Stimulated activated CD8-positive, alpha-beta memory T cell treated with anti-CD3 and anti-CD28 coated beads, Interleukin-4, amount 100 ng/mL, for 24 hours (primary cell): ENCODE measurements at regions not wholly inside any gene's neighbourhood (a gene's known extent, or its start where the extent isn't known, plus 50 kb on each side); places are given as distances from the start of the nearest gene placed in this dataset.

Source experiments
- DNase-seq: peaks from one replicate; pipeline ENCODE4 v3.0.0-alpha.2; 2020; ENCODE audit warnings: low read depth

- DNase-seq: no peak
Measured at GRCh38 chr1:29743264-29743663, 506.9 kb downstream of the PTPRU start.

DNA sequence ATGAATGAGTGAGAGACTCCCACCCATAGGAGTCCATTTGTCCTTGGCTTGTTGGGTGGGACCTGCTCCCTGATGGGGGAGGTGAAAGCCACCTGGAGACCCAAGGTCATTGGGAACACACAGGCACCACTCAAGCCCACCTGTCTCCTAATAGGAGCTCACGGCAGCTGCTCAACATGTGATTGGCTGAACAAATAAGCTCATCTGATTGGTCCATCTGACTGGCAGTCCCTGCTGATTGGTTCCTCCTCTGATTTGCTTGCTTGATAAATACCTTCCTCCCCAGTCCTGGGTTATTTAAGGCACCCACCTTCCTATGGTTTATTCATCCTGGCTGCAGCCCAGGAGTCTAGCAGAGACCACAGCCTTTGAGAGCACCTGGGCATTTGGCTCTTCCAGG is 502.9 kb downstream of the PTPRU start:
- DNase-seq: no peak

DNA sequence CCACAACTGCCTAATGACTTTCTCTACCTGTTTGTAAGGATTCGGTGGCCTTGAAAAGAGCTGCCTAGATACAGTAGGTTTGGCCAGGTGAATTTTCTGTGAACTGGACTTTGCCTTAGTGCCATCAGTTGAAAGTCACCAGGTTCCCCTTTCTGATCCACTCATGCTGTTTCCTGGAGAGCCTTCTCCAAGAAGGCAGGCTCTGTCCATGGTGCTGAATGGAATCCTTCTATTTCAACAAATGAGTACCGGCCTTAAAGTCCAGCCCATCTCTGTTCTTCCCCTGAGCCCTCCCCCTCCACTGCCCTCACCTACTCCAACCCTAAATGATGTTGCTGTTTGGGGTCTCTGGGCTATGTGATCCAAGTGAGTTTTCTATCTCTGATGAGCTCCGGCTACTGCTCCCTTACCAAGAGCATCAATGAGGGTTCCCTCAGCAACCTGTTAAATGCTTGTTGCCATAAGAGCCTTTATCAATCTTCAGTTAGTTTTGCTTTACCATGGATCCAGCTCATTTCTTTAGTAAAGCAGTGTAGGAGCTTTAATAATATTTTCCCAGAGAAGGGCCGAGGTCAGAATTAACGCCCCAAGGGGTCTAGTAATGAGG is 500.4 kb downstream of the PTPRU start:
- DNase-seq: no peak

DNA sequence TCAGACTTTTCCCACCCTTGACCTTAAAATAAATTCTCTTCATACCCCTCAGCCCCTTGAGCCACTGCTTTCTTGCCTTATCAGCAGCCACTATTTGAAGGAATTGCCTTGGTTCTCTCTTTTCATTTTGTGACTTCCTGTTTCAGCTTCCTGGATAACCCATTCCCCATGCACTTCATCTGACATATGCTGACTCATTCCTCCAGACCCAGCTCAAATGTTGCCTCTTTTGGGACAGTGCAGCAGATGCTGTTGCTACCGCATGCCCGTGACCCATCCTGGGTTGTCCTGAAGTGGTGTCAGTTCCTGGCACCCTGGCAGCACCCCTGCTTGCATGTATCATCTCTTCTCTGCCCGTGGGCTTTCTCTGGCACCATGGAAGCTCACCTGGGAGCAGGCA is 496.1 kb downstream of the PTPRU start:
- DNase-seq: no peak

- no peak for DNase-seq
Measured at GRCh38 chr1:29730623-29731022, 494.3 kb downstream of the PTPRU start.

GRCh38 chr1:29729281-29729680 is 493.0 kb downstream of the PTPRU start:
- DNase-seq: no peak

GRCh38 chr1:29728703-29729102 is 492.4 kb downstream of the PTPRU start:
- no peak for DNase-seq

DNA sequence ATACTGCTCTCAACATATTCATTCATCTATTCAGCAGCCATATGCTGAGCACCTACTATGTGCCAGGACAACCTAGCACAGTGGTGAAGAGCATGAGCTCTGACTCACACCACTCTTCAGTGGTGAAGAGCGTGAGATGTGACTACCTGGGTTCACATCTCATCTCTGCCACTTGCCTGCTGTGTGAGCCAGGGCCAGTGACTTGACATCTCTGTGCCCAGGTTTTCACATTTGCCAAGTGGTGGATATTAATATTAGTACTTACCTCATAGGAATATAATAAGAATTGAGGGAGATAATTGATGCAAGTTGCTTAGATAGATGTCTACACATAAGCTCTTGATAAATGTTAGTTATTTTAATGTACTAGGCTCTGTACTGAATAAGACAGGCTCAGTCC is 488.9 kb downstream of the PTPRU start:
- no peak for DNase-seq

DNA sequence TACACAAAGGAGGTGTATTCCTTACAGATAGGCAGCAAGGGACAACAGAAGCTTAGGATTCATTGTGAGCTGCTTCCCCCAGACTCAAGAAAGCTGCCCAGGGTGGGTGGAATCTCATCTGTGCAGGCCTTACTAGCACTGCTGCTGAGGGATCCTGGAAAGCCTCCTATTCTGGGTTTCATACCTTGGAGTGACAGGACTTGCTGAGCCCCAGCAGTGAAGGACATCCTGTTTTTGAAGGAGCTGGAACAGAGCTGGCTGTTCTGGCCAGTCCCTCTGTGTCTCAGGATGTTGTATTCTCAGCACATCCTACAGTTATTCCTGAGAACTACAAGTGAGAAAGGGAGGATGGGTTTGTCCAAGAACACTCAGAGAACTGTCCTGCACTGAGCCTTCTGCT is 486.3 kb downstream of the PTPRU start:
- DNase-seq: no peak

DNA sequence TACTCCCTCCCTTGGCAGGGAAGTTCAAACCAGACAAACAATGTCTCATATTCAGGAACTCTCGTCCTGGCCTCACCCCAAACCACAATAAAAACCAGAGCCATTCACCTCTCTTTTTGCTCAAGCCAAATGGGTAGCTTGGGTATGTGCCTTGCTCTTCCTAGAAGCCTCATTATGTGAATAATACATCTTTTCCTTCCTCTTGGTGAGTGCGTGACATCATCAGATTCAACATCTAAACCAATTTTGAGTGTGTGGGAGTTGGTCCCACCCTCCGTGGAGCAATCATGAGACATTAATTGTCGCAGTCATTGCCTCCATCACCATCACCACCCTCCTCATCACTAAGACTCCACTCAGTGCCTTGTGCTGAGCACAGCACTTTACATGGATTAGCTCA is 482.9 kb downstream of the PTPRU start:
- DNase-seq: no peak

DNA sequence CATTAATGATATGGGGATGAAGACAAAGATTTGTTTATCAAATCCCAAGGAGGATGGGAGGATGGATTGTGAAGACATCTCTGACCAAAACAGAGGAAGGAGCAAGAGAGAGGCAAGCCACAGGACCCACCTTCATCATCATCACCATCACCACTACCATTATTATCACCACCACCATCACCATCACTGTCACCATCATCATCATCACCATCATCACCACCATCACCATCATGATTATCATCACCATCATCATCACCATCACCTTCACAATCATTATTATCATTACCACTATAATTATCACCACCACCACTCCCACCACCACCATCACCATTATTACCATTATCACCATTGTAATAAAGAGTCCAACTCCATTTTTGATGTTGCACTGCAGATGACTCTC is 482.5 kb downstream of the PTPRU start:
- DNase-seq: no peak

- no peak for DNase-seq
Measured at GRCh38 chr1:29716306-29716705, 480.0 kb downstream of the PTPRU start.

DNA sequence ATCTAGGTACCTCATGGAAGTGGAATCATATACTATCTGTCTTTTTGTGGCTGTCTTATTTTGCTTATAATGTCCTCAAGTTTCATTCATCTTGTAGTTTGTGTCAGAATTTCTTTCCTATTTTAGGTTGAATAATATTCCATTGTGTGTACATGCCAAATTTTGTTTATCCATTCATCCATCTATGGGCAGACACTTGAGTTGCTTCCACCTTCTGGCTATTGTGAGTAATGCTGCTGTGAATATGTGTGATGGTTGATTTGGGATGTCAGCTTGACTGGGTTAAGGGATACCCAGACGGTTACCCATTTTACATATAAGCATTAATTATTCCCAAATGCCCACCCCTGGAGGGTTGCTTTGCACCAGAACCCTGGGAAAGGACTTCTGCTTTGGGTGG is 477.5 kb downstream of the PTPRU start:
- no peak for DNase-seq

- DNase-seq: no peak
Measured at GRCh38 chr1:29712801-29713200, 476.5 kb downstream of the PTPRU start.

DNA sequence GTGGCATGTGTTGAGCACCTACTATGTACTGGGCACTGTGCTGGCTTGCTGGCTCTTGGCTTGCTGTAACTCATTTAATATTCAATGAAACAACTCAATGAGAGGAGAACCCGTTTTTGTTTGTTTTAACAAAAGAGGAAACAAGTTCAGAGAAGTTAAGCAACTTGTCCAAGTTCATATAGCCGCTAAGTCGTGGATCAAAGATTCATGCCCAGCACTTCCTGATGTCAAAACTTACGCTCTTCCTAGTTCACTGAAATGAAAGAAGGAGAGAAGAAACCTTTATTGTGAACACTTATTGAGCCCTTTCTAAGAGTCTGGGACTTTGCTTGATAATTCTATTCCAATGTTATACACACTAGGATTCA is 475.9 kb downstream of the PTPRU start:
- DNase-seq: no peak

DNA sequence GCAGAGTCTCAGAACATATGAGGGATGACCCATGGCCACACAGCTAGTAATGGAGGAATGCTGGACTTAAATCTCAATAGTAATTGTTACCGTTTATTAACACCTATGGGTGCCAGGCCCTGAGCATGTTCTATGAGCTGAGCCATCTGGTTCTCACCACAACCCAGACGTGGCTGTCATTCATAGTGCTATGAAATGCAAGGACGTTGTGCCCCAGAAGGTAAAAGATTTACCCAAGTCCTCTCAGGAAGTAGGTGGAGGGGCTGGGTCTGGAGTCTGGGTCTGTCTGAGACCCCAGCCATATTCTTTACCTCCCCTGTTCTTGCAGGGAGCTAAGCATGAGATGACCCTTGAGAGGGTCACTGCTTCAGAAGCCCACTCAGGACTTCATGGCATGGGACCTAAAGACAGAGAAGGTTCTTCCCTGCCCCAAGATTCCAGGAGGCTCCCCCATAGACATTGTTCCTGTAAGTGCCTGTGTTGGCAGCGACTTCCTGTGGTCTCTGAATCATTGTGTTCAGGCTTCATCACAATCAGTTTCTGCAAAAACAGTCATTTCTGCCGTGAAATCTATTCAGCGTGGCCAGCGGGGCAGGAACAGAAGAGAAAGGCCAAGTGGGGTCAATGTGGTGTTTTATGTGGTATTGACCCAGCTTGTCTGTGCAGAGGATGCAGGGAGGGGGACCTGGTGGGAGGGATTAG is 475.4 kb downstream of the PTPRU start:
- DNase-seq: no peak

DNA sequence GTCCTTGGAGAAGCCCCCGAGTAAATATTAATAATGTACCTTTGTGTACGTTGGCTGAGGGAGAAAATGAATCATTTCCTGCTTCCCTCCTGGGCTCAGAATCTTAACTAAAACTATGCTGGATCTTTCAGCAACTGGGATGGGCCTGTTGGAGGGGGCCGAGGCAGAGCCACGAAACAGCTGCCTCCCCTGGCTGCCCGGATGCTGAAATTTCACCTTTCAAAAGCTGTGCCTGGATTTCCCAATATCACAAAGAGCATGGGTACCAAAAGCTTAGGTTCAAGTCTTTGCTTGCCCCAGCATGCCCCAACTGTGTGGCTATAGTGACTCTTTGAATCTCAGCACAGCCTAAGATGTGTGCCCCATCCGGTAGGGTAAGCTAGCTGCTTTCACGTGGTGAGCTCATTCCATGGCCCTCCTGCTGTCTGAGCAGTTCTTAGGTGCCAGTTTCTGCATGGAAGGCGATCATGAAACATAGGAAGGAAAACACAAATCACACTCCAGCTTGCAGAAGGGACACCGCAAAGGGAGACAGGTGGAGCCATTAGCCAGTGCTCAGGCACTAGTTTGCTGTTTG is 473.5 kb downstream of the PTPRU start:
- DNase-seq: no peak

GRCh38 chr1:29708796-29709703 is 472.7 kb downstream of the PTPRU start:
- no peak for DNase-seq

DNA sequence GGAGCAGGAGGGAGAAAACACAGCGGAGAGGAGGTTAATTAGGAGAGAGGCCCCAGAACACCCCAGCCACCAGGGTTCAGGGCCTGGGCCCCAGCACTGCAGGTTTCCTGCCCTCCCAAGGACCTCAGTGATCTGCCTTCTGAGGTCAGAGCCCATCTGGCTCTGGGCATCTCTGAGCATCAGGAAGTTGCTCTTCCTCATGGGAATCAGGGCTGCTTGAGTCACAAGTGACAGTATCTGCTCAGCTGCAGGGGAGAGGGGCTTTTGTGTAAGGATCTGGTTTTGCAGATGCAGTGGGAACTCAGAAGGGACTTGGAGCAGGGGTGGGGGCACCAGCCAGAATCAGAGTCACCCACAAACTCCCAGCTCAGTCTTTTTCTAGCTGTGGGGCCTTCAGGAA is 472.1 kb downstream of the PTPRU start:
- no peak for DNase-seq

GRCh38 chr1:29707796-29708195 is 471.5 kb downstream of the PTPRU start:
- no peak for DNase-seq

- peak; percentile 6 for DNase-seq
Measured at GRCh38 chr1:29706936-29707335, 470.6 kb downstream of the PTPRU start.

- no peak for DNase-seq
Measured at GRCh38 chr1:29704430-29704829, 468.1 kb downstream of the PTPRU start.
